ENCODE measurements at regions not wholly inside any gene's neighbourhood (a gene's known extent, or its start where the extent isn't known, plus 50 kb on each side); places are given as distances from the start of the nearest gene placed in this dataset.
"Not testable (repeated sequence)": the region's sequence is repeated elsewhere in the genome, so short reads cannot be mapped to it uniquely, and the experiment has no call there.

- DNase-seq (ENCODE audit: extremely low read depth, insufficient read length): no peak
- no peak for TF ChIP-seq CTCF (IDR thresholded peaks at IDR 0.05; ENCODE audit: insufficient read depth, low read length, poor library complexity, severe bottlenecking)
- H3K27me3 ChIP-seq (replicated peaks; ENCODE audit: control insufficient read depth, insufficient read depth, low read length): no peaks in the 10 kb centered on the region
- H3K36me3 ChIP-seq (ENCODE audit: control insufficient read depth, insufficient read depth, low read length): no peaks in the 10 kb centered on the region
- no peak overlapping the region for H3K4me3 ChIP-seq (replicated peaks; ENCODE audit: low read depth, low read length)
These were observed 140.9 kb upstream of the WSB1 start for GRCh38 chr17:27153005-27153404.

GRCh38 chr17:27155866-27156265 lies 138.0 kb upstream of the WSB1 start:
- peak; percentile 4 for DNase-seq (ENCODE audit: extremely low read depth, insufficient read length)
- Histone ChIP-seq H3K36me3 (ENCODE audit: control insufficient read depth, insufficient read depth, low read length) (no peaks in the 10 kb centered on the region), H3K4me3 (replicated peaks; ENCODE audit: low read depth, low read length) (no peak overlapping the region), H3K27me3 (replicated peaks; ENCODE audit: control insufficient read depth, insufficient read depth, low read length) (no peaks in the 10 kb centered on the region)
- TF ChIP-seq CTCF (IDR thresholded peaks at IDR 0.05; ENCODE audit: insufficient read depth, low read length, poor library complexity, severe bottlenecking): no peak

- Histone ChIP-seq H3K36me3 (ENCODE audit: control insufficient read depth, insufficient read depth, low read length) (no peaks in the 10 kb centered on the region), H3K4me3 (replicated peaks; ENCODE audit: low read depth, low read length) (no peak overlapping the region), H3K27me3 (replicated peaks; ENCODE audit: control insufficient read depth, insufficient read depth, low read length) (no peaks in the 10 kb centered on the region)
- TF ChIP-seq CTCF (IDR thresholded peaks at IDR 0.05; ENCODE audit: insufficient read depth, low read length, poor library complexity, severe bottlenecking): no peak
- no peak for DNase-seq (ENCODE audit: extremely low read depth, insufficient read length)
These were observed 136.6 kb upstream of the WSB1 start for GRCh38 chr17:27157297-27157696.

- TF ChIP-seq CTCF (IDR thresholded peaks at IDR 0.05; ENCODE audit: insufficient read depth, low read length, poor library complexity, severe bottlenecking): no peak
- no peak for DNase-seq (ENCODE audit: extremely low read depth, insufficient read length)
These were observed 136.0 kb upstream of the WSB1 start for GRCh38 chr17:27157898-27158297.

GRCh38 chr17:27158382-27158781 lies 135.5 kb upstream of the WSB1 start:
- no peak for TF ChIP-seq CTCF (IDR thresholded peaks at IDR 0.05; ENCODE audit: insufficient read depth, low read length, poor library complexity, severe bottlenecking)
- DNase-seq (ENCODE audit: extremely low read depth, insufficient read length): no peak
- Histone ChIP-seq H3K36me3 (ENCODE audit: control insufficient read depth, insufficient read depth, low read length) (no peaks in the 10 kb centered on the region), H3K4me3 (replicated peaks; ENCODE audit: low read depth, low read length) (no peak overlapping the region), H3K27me3 (replicated peaks; ENCODE audit: control insufficient read depth, insufficient read depth, low read length) (no peaks in the 10 kb centered on the region)

More at GRCh38 chr17:27157898-27158297, 136.0 kb upstream of the WSB1 start:
- Histone ChIP-seq H3K36me3 (ENCODE audit: control insufficient read depth, insufficient read depth, low read length) (no peaks in the 10 kb centered on the region), H3K27me3 (replicated peaks; ENCODE audit: control insufficient read depth, insufficient read depth, low read length) (no peaks in the 10 kb centered on the region), H3K4me3 (replicated peaks; ENCODE audit: low read depth, low read length) (no peak overlapping the region)

GRCh38 chr17:27180322-27180721 lies 113.6 kb upstream of the WSB1 start:
- no peak for TF ChIP-seq CTCF (IDR thresholded peaks at IDR 0.05; ENCODE audit: insufficient read depth, low read length, poor library complexity, severe bottlenecking)
- Histone ChIP-seq H3K27me3 (replicated peaks; ENCODE audit: control insufficient read depth, insufficient read depth, low read length) (no peaks in the 10 kb centered on the region), H3K4me3 (replicated peaks; ENCODE audit: low read depth, low read length) (no peak overlapping the region), H3K36me3 (ENCODE audit: control insufficient read depth, insufficient read depth, low read length) (no peaks in the 10 kb centered on the region)
- DNase-seq (ENCODE audit: extremely low read depth, insufficient read length): no peak

- H3K4me3 ChIP-seq (replicated peaks; ENCODE audit: low read depth, low read length); H3K36me3 ChIP-seq (ENCODE audit: control insufficient read depth, insufficient read depth, low read length): not testable (repeated sequence)
- DNase-seq (ENCODE audit: extremely low read depth, insufficient read length): peak; percentile 19
These were observed 112.5 kb upstream of the WSB1 start for GRCh38 chr17:27181379-27181925.

More at GRCh38 chr17:27181379-27181925, 112.5 kb upstream of the WSB1 start:
- not testable (repeated sequence) for H3K27me3 ChIP-seq (replicated peaks; ENCODE audit: control insufficient read depth, insufficient read depth, low read length)

All from GM06990 (cell line).